PFSK-1 (cell line): ENCODE measurements at regions not wholly inside any gene's neighbourhood (a gene's known extent, or its start where the extent isn't known, plus 50 kb on each side); places are given as distances from the start of the nearest gene placed in this dataset.

Experiments
- FOXP2 ChIP-seq: optimal IDR thresholded peaks from 2 replicates; pipeline ENCODE3; 2011; ENCODE audit warnings: borderline replicate concordance, control low read depth, inconsistent platforms; ENCODE audit not compliant: insufficient read depth; ENCODE audit errors: extremely low read length, extremely low read depth
- REST ChIP-seq, 2 experiments: IDR thresholded peaks; 2 replicates each; pipeline versions ENCODE4 v1.6.1 to v1.8.0; 2011 to 2012; ENCODE audit warnings: low read depth in 2 of 2, low read length in 2 of 2, control low read depth in 1 of 2, inconsistent platforms in 1 of 2, mild to moderate bottlenecking in 1 of 2, moderate library complexity in 1 of 2; ENCODE audit not compliant: insufficient read depth in 1 of 2
- SIN3A ChIP-seq: IDR thresholded peaks from 2 replicates; pipeline ENCODE4 v1.6.1; 2012; ENCODE audit warnings: mild to moderate bottlenecking, low read length, moderate library complexity, borderline replicate concordance; ENCODE audit not compliant: insufficient read depth
- TAF1 ChIP-seq: IDR thresholded peaks from 2 replicates; pipeline ENCODE4 v1.6.1; 2012; ENCODE audit warnings: low read length, control low read depth, borderline replicate concordance; ENCODE audit not compliant: insufficient read depth

- no peak for TF ChIP-seq REST (IDR thresholded peaks at IDR 0.05; ENCODE audit: insufficient read depth in 1 of 2, low read depth in 2 of 2, low read length in 2 of 2)
- no peak for TF ChIP-seq SIN3A
- no peak for TF ChIP-seq FOXP2
- TF ChIP-seq TAF1, result no peak
Measured at GRCh38 chr11:131154351-131154750, 216.1 kb upstream of the NTM start.
